Activated CD4-positive, CD25-positive, alpha-beta regulatory T cell treated with anti-CD3 and anti-CD28 coated beads, Interleukin-2, amount 50 U/mL, for 72 hours (primary cell): ENCODE measurements at regions not wholly inside any gene's neighbourhood (a gene's known extent, or its start where the extent isn't known, plus 50 kb on each side); places are given as distances from the start of the nearest gene placed in this dataset.

Experiments
- DNase-seq: peaks from one replicate; pipeline ENCODE4 v3.0.0; 2021

GRCh38 chr11:8800520-8801110 is 110.4 kb upstream of the AKIP1 start:
- no peak for DNase-seq

GRCh38 chr11:8801121-8801520 is 109.9 kb upstream of the AKIP1 start:
- DNase-seq = no peak

GRCh38 chr11:8802251-8802650 is 108.7 kb upstream of the AKIP1 start:
- DNase-seq = no peak

GRCh38 chr11:8803973-8804372 is 107.0 kb upstream of the AKIP1 start:
- DNase-seq = no peak

GRCh38 chr11:8805296-8805695 is 105.7 kb upstream of the AKIP1 start:
- no peak for DNase-seq

GRCh38 chr11:8806974-8807373 is 104.0 kb upstream of the AKIP1 start:
- DNase-seq = no peak

- DNase-seq = no peak
Observed at GRCh38 chr11:8807544-8808225, 103.3 kb upstream of the AKIP1 start.

GRCh38 chr11:8808226-8808585 is 102.8 kb upstream of the AKIP1 start:
- DNase-seq = no peak

- no peak for DNase-seq
Observed at GRCh38 chr11:8809241-8809938, 101.6 kb upstream of the AKIP1 start.

GRCh38 chr11:8809939-8810539 is 101.0 kb upstream of the AKIP1 start:
- no peak for DNase-seq

GRCh38 chr11:8810540-8811301 is 100.3 kb upstream of the AKIP1 start:
- no peak for DNase-seq

- no peak for DNase-seq
Observed at GRCh38 chr11:8811571-8811970, 99.4 kb upstream of the AKIP1 start.

GRCh38 chr11:8812438-8812837 is 98.6 kb upstream of the AKIP1 start:
- DNase-seq = no peak

- peak; percentile 34 for DNase-seq
Observed at GRCh38 chr11:8813658-8814057, 97.3 kb upstream of the AKIP1 start.

- no peak for DNase-seq
Observed at GRCh38 chr11:8814209-8814922, 96.6 kb upstream of the AKIP1 start.

GRCh38 chr11:8814923-8815240 is 96.1 kb upstream of the AKIP1 start:
- no peak for DNase-seq

- no peak for DNase-seq
Observed at GRCh38 chr11:8818421-8818820, 92.6 kb upstream of the AKIP1 start.

GRCh38 chr11:8820401-8820800 is 90.6 kb upstream of the AKIP1 start:
- DNase-seq = no peak

GRCh38 chr11:8822469-8822868 is 88.5 kb upstream of the AKIP1 start:
- no peak for DNase-seq

- no peak for DNase-seq
Observed at GRCh38 chr11:8823174-8823742, 87.7 kb upstream of the AKIP1 start.

GRCh38 chr11:8826139-8826786 is 84.7 kb upstream of the AKIP1 start:
- DNase-seq = no peak
